Stimulated activated CD4-positive, alpha-beta T cell treated with anti-CD3 and anti-CD28 coated beads, Interleukin-12 subunit alpha, Interleukin-12 subunit beta, amount 100 ng/mL, for 24 hours (primary cell): ENCODE measurements at regions not wholly inside any gene's neighbourhood (a gene's known extent, or its start where the extent isn't known, plus 50 kb on each side); places are given as distances from the start of the nearest gene placed in this dataset.
"Not testable (repeated sequence)": the region's sequence is repeated elsewhere in the genome, so short reads cannot be mapped to it uniquely, and the experiment has no call there.

Experiments used
- DNase-seq, 2 experiments: peaks; one replicate each; pipeline ENCODE4 v3.0.0-alpha.2; 2020; ENCODE audit warnings: low read depth in 2 of 2

- no peak for DNase-seq
Observed at GRCh38 chr3:153901991-153902390, 219.2 kb upstream of the ARHGEF26 start.

GRCh38 chr3:153903430-153903829 is 217.8 kb upstream of the ARHGEF26 start:
- DNase-seq, result no peak

- no peak for DNase-seq
Observed at GRCh38 chr3:153906366-153906765, 214.8 kb upstream of the ARHGEF26 start.

GRCh38 chr3:153910387-153910786 is 210.8 kb upstream of the ARHGEF26 start:
- DNase-seq, result no peak

- no peak for DNase-seq
Observed at GRCh38 chr3:153911116-153911515, 210.1 kb upstream of the ARHGEF26 start.

GRCh38 chr3:153919773-153920172 is 201.4 kb upstream of the ARHGEF26 start:
- no peak for DNase-seq

GRCh38 chr3:153921826-153922225 is 199.4 kb upstream of the ARHGEF26 start:
- DNase-seq, result no peak

GRCh38 chr3:153925841-153926514 is 195.2 kb upstream of the ARHGEF26 start:
- no peak for DNase-seq

- DNase-seq, result no peak
Observed at GRCh38 chr3:153927107-153927506, 194.1 kb upstream of the ARHGEF26 start.

- no peak for DNase-seq
Observed at GRCh38 chr3:153928851-153929250, 192.3 kb upstream of the ARHGEF26 start.

GRCh38 chr3:153933481-153933880 is 187.7 kb upstream of the ARHGEF26 start:
- not testable (repeated sequence) for DNase-seq

GRCh38 chr3:153944084-153944483 is 177.1 kb upstream of the ARHGEF26 start:
- no peak for DNase-seq

- no peak for DNase-seq
Observed at GRCh38 chr3:153951276-153951675, 169.9 kb upstream of the ARHGEF26 start.

GRCh38 chr3:153952091-153952490 is 169.1 kb upstream of the ARHGEF26 start:
- no peak for DNase-seq

GRCh38 chr3:153956613-153957012 is 164.6 kb upstream of the ARHGEF26 start:
- no peak for DNase-seq

GRCh38 chr3:153957421-153957820 is 163.8 kb upstream of the ARHGEF26 start:
- DNase-seq, result no peak

- DNase-seq, result no peak
Observed at GRCh38 chr3:153958635-153959595, 162.3 kb upstream of the ARHGEF26 start.

GRCh38 chr3:153960458-153961074 is 160.6 kb upstream of the ARHGEF26 start:
- no peak for DNase-seq

GRCh38 chr3:153961494-153961893 is 159.7 kb upstream of the ARHGEF26 start:
- DNase-seq, result no peak

- no peak for DNase-seq
Observed at GRCh38 chr3:153963012-153963411, 158.2 kb upstream of the ARHGEF26 start.

GRCh38 chr3:153967260-153967659 is 153.9 kb upstream of the ARHGEF26 start:
- DNase-seq, result no peak

- DNase-seq, result no peak
Observed at GRCh38 chr3:153970047-153970446, 151.1 kb upstream of the ARHGEF26 start.
